H9 (cell line): ENCODE measurements at regions not wholly inside any gene's neighbourhood (a gene's known extent, or its start where the extent isn't known, plus 50 kb on each side); places are given as distances from the start of the nearest gene placed in this dataset.
"Not testable (repeated sequence)": the region's sequence is repeated elsewhere in the genome, so short reads cannot be mapped to it uniquely, and the experiment has no call there.

Experiments used
- DNase-seq: peaks from one replicate; pipeline ENCODE4 v3.0.0-alpha.2; 2017
- H2AFZ ChIP-seq: one replicate; pipeline ENCODE4 v1.6.1; 2013; ENCODE audit warnings: mild to moderate bottlenecking, low read length, control low read depth, moderate library complexity
- H2AK5ac ChIP-seq: 2 replicates; pipeline ENCODE4 v1.6.1; 2013; ENCODE audit warnings: low read length, control low read depth, mixed read lengths; ENCODE audit not compliant: insufficient read length
- H2BK120ac ChIP-seq: one replicate; pipeline ENCODE4 v1.6.1; 2013; ENCODE audit warnings: low read depth, mild to moderate bottlenecking, low read length, control low read depth, inconsistent platforms; ENCODE audit not compliant: poor library complexity, severe bottlenecking
- H2BK12ac ChIP-seq: 2 replicates; pipeline ENCODE4 v1.6.1; 2013; ENCODE audit warnings: low read length, control low read depth, mixed read lengths, low read depth; ENCODE audit not compliant: insufficient read length
- H2BK15ac ChIP-seq: 2 replicates; pipeline ENCODE4 v1.6.1; 2013; ENCODE audit warnings: low read depth, low read length, control low read depth
- H2BK20ac ChIP-seq: one replicate; pipeline ENCODE4 v1.6.1; 2013; ENCODE audit warnings: low read depth, mild to moderate bottlenecking, low read length, control low read depth, inconsistent platforms; ENCODE audit not compliant: poor library complexity, severe bottlenecking
- H2BK5ac ChIP-seq: 2 replicates; pipeline ENCODE4 v1.6.1; 2013; ENCODE audit warnings: low read length, control low read depth, mixed read lengths; ENCODE audit not compliant: insufficient read length
- H3K14ac ChIP-seq: 2 replicates; pipeline ENCODE4 v1.6.1; 2013; ENCODE audit warnings: low read length, control low read depth; ENCODE audit not compliant: insufficient read depth
- H3K18ac ChIP-seq: 2 replicates; pipeline ENCODE4 v1.6.1; 2013; ENCODE audit warnings: low read depth, mild to moderate bottlenecking, mixed read lengths, low read length, control low read depth; ENCODE audit not compliant: insufficient read length
- H3K23ac ChIP-seq: 2 replicates; pipeline ENCODE4 v1.6.1; 2013; ENCODE audit warnings: low read length, control low read depth, mixed read lengths, low read depth; ENCODE audit not compliant: insufficient read length
- H3K23me2 ChIP-seq: 2 replicates; pipeline ENCODE4 v1.6.1; 2013; ENCODE audit warnings: low read depth, mild to moderate bottlenecking, mixed read lengths, low read length, control low read depth; ENCODE audit not compliant: insufficient read length, poor library complexity, severe bottlenecking
- H3K27ac ChIP-seq: 2 replicates; pipeline ENCODE4 v1.5.1; 2013; ENCODE audit warnings: low read length, control low read depth, mixed read lengths, low read depth; ENCODE audit not compliant: insufficient read length
- H3K27me3 ChIP-seq: 2 replicates; pipeline ENCODE4 v1.6.1; 2013; ENCODE audit warnings: low read length, control low read depth, inconsistent platforms; ENCODE audit not compliant: insufficient read depth
- H3K4ac ChIP-seq: 2 replicates; pipeline ENCODE4 v1.6.1; 2013; ENCODE audit warnings: low read depth, mild to moderate bottlenecking, control low read depth, inconsistent platforms, low read length, moderate library complexity
- H3K4me1 ChIP-seq: 2 replicates; pipeline ENCODE4 v1.6.1; 2013; ENCODE audit warnings: low read length, control low read depth, inconsistent platforms; ENCODE audit not compliant: insufficient read depth
- H3K4me2 ChIP-seq: 2 replicates; pipeline ENCODE4 v1.6.1; 2013; ENCODE audit warnings: low read length, control low read depth, mixed read lengths; ENCODE audit not compliant: insufficient read length, insufficient read depth
- H3K56ac ChIP-seq: 2 replicates; pipeline ENCODE4 v1.6.1; 2013; ENCODE audit warnings: low read depth, mild to moderate bottlenecking, mixed read lengths, low read length, control low read depth; ENCODE audit not compliant: insufficient read length
- H3K79me1 ChIP-seq: 2 replicates; pipeline ENCODE4 v1.6.1; 2013; ENCODE audit warnings: low read depth, mild to moderate bottlenecking, moderate library complexity, low read length, control low read depth, inconsistent platforms; ENCODE audit not compliant: insufficient read depth, poor library complexity, severe bottlenecking
- H3K79me2 ChIP-seq: 2 replicates; pipeline ENCODE4 v1.6.1; 2013; ENCODE audit warnings: low read length, control low read depth, inconsistent platforms; ENCODE audit not compliant: insufficient read depth
- H3K9ac ChIP-seq: 2 replicates; pipeline ENCODE4 v1.6.1; 2013; ENCODE audit warnings: low read length, control low read depth, mixed read lengths; ENCODE audit not compliant: insufficient read length; ENCODE audit errors: extremely low read depth
- H3K9me3 ChIP-seq: one replicate; pipeline ENCODE4 v1.6.1; 2013; ENCODE audit warnings: low read depth, low read length, inconsistent platforms; ENCODE audit not compliant: control insufficient read depth
- H3T11ph ChIP-seq: one replicate; pipeline ENCODE4 v1.6.1; 2013; ENCODE audit warnings: mild to moderate bottlenecking, low read length, control low read depth, inconsistent platforms
- H4K20me1 ChIP-seq: one replicate; pipeline ENCODE4 v1.6.1; 2013; ENCODE audit not compliant: control insufficient read depth, insufficient read length, insufficient read depth
- H4K5ac ChIP-seq: 2 replicates; pipeline ENCODE4 v1.6.1; 2013; ENCODE audit warnings: low read depth, mild to moderate bottlenecking, mixed read lengths, low read length, control low read depth; ENCODE audit not compliant: insufficient read length
- H4K8ac ChIP-seq: replicated peaks from 2 replicates; pipeline ENCODE4 v1.6.1; 2013; ENCODE audit warnings: low read length, control low read depth, mixed read lengths, low read depth; ENCODE audit not compliant: insufficient read length
- H4K91ac ChIP-seq: 2 replicates; pipeline ENCODE4 v1.6.1; 2013; ENCODE audit warnings: low read depth, mild to moderate bottlenecking, moderate library complexity, mixed read lengths, low read length, control low read depth; ENCODE audit not compliant: insufficient read length
- H3K27ac Mint-ChIP-seq, 3 experiments: 2 replicates in 2 of 3; 3 replicates in 1 of 3; pipeline ENCODE4 v1.8.0; 2020 to 2021; ENCODE audit warnings: mixed read lengths in 3 of 3, mild to moderate bottlenecking in 1 of 3, moderate library complexity in 1 of 3
- H3K27me3 Mint-ChIP-seq: 2 replicates; pipeline ENCODE4 v1.8.0; 2021; ENCODE audit warnings: low read depth, mild to moderate bottlenecking, moderate library complexity, mixed read lengths
- H3K36me3 Mint-ChIP-seq, 3 experiments: 2 replicates in 2 of 3; 3 replicates in 1 of 3; pipeline ENCODE4 v1.8.0; 2020 to 2021; ENCODE audit warnings: low read depth in 3 of 3, mixed read lengths in 3 of 3; ENCODE audit not compliant: insufficient read depth in 1 of 3
- H3K4me1 Mint-ChIP-seq, 2 experiments: 2 replicates each; pipeline ENCODE4 v1.8.0; 2020; ENCODE audit warnings: mixed read lengths in 2 of 2
- H3K4me3 Mint-ChIP-seq, 2 experiments: 2 replicates in 1 of 2; 3 replicates in 1 of 2; pipeline ENCODE4 v1.8.0; 2020 to 2021; ENCODE audit warnings: mild to moderate bottlenecking in 2 of 2, mixed read lengths in 2 of 2, moderate library complexity in 1 of 2
- H3K9me3 Mint-ChIP-seq, 2 experiments: 2 replicates in 1 of 2; 3 replicates in 1 of 2; pipeline ENCODE4 v1.8.0; 2020; ENCODE audit warnings: mild to moderate bottlenecking in 2 of 2, mixed read lengths in 2 of 2, moderate library complexity in 1 of 2
- CTCF ChIP-seq: fragments of 200-600 bp; sonication (generic); conservative IDR thresholded peaks from 3 replicates; pipeline ENCODE4 v1.8.0; 2021; ENCODE audit warnings: antibody characterized with exemption, mild to moderate bottlenecking
- WGBS: extraction: QIAGEN DNeasy Blood & Tissue Kit; methylation state at CpG from one replicate; pipeline ENCODE4 v1.1.7; 2013; ENCODE audit warnings: missing lambda C conversion rate, low lambda C conversion rate, mixed read lengths; ENCODE audit not compliant: insufficient read length; ENCODE audit errors: extremely low coverage; 5-methylcytosine and 5-hydroxymethylcytosine counted together

- no peak overlapping the region for H3K4me2 ChIP-seq
- H3K4ac ChIP-seq = no peak overlapping the region
- H3K9me3 ChIP-seq = no peaks in the 10 kb centered on the region
- H4K8ac ChIP-seq = no peak overlapping the region
- H3K9ac ChIP-seq = no peak overlapping the region
- no CpG with 5 or more reads among the region's 6 CpGs for WGBS
- no peaks in the 10 kb centered on the region for H3K36me3 Mint-ChIP-seq
- H2BK5ac ChIP-seq = no peak overlapping the region
- no peak overlapping the region for H3K27ac ChIP-seq
- H2AK5ac ChIP-seq = no peak overlapping the region
- H2AFZ ChIP-seq = no peak overlapping the region
- no peak overlapping the region for H2BK12ac ChIP-seq
- H3K4me3 Mint-ChIP-seq = no peak overlapping the region
- no peak overlapping the region for H4K5ac ChIP-seq
- no peak overlapping the region for H2BK120ac ChIP-seq
- H4K91ac ChIP-seq = no peak overlapping the region
- H3T11ph ChIP-seq = no peak overlapping the region
- H3K27me3 ChIP-seq = no peaks in the 10 kb centered on the region
- H3K4me1 ChIP-seq = no peaks in the 10 kb centered on the region
- H3K9me3 Mint-ChIP-seq = peaks cover 0 to 3% of the 10 kb centered on the region in 2 experiments; a peak in 2 of 5 replicates
- TF ChIP-seq CTCF = no peak
- H2BK15ac ChIP-seq = no peak overlapping the region
- no peaks in the 10 kb centered on the region for H3K79me1 ChIP-seq
- H3K27me3 Mint-ChIP-seq = no peaks in the 10 kb centered on the region
- no peak overlapping the region for H3K23ac ChIP-seq
- H3K27ac Mint-ChIP-seq = no peak overlapping the region
- no peaks in the 10 kb centered on the region for H3K79me2 ChIP-seq
- DNase-seq = no peak
- H3K18ac ChIP-seq = no peak overlapping the region
- no peak overlapping the region for H3K56ac ChIP-seq
- no peaks in the 10 kb centered on the region for H4K20me1 ChIP-seq
- no peak overlapping the region for H3K14ac ChIP-seq
- H3K4me1 Mint-ChIP-seq = no peaks in the 10 kb centered on the region
- H3K23me2 ChIP-seq = no peaks in the 10 kb centered on the region
- no peak overlapping the region for H2BK20ac ChIP-seq
These were observed 666.2 kb downstream of the SLITRK6 start for GRCh38 chr13:85132986-85133385.

GRCh38 chr13:85123501-85123900 is 675.7 kb downstream of the SLITRK6 start:
- not testable (repeated sequence) for H3K18ac ChIP-seq, H2BK20ac ChIP-seq, H2BK120ac ChIP-seq, H3K79me2 ChIP-seq, H3K9me3 Mint-ChIP-seq, H3K23me2 ChIP-seq, H2BK12ac ChIP-seq, H3K9me3 ChIP-seq, H2BK15ac ChIP-seq, H3K4me3 Mint-ChIP-seq, H2AK5ac ChIP-seq, H3K27ac Mint-ChIP-seq, H3K4me1 ChIP-seq, H3K9ac ChIP-seq, H3K23ac ChIP-seq, H4K91ac ChIP-seq, H3K36me3 Mint-ChIP-seq, H2AFZ ChIP-seq, H3K27me3 ChIP-seq, H3K27ac ChIP-seq, H3K79me1 ChIP-seq, H3T11ph ChIP-seq, H3K4me1 Mint-ChIP-seq, H3K14ac ChIP-seq, H4K8ac ChIP-seq, H3K4me2 ChIP-seq, H3K56ac ChIP-seq, H4K5ac ChIP-seq, H4K20me1 ChIP-seq, H2BK5ac ChIP-seq, H3K27me3 Mint-ChIP-seq, H3K4ac ChIP-seq
- no CpG with 5 or more reads among the region's 14 CpGs for WGBS
- DNase-seq = peak; percentile 53
